Right lobe of liver (tissue), 4 donors: ENCODE measurements at regions not wholly inside any gene's neighbourhood (a gene's known extent, or its start where the extent isn't known, plus 50 kb on each side); places are given as distances from the start of the nearest gene placed in this dataset.

Source experiments
- CTCF ChIP-seq, 4 donors: fragments of 200-600 bp in 3 of 4; fragments of 450-650 bp in 1 of 4; IDR thresholded peaks; one replicate each; pipeline versions ENCODE4 v1.5.1 to v1.8.0; 2016 to 2022; ENCODE audit warnings: antibody characterized with exemption in 4 of 4, mild to moderate bottlenecking in 2 of 4
- POLR2A ChIP-seq: fragments of 450-650 bp; IDR thresholded peaks from one replicate; pipeline ENCODE4 v1.6.1; 2017; ENCODE audit warnings: antibody characterized with exemption, mild to moderate bottlenecking
- donor health status: DM: no; HTN: no; CAD: no.
- donor health status: DM: no; HTN: no; CAD: no.
- donor health status: DM: no; HTN: yes; CAD: no.

GRCh38 chr16:9658164-9658563 lies 524.1 kb downstream of the GRIN2A start:
- TF ChIP-seq CTCF (IDR thresholded peaks at IDR 0.05) (no peak), POLR2A (no peak)
